IMR-90 (cell line): ENCODE measurements at regions not wholly inside any gene's neighbourhood (a gene's known extent, or its start where the extent isn't known, plus 50 kb on each side); places are given as distances from the start of the nearest gene placed in this dataset.

Source experiments
- ATAC-seq: fragments of 200-7000 bp; cut with Tn5 transposase; 2 replicates; pipeline ENCODE4 v1.9.1; 2020; ENCODE audit warnings: low read depth, mild to moderate bottlenecking, moderate library complexity
- BruUV-seq: library from RNA; stranded (reverse); fragments of 400-500 nt; replicated peaks from 2 replicates; lab custom pipeline; 2021; lab: Mats Ljungman, UMichigan
- CTCF ChIA-PET: fragments of 300-600 bp; formaldehyde crosslinking; extraction: SDS; loops from one replicate; lab custom pipeline; 2021; ENCODE audit warnings: antibody characterized with exemption; lab: Yijun Ruan, JAX
- POLR2A ChIA-PET: fragments of 300-600 bp; sonication (Branson Sonifier 250); formaldehyde crosslinking; loops from one replicate; lab custom pipeline; 2022; ENCODE audit warnings: antibody characterized with exemption; ENCODE audit not compliant: unreplicated experiment; lab: Charles Lee
- DNase-seq: peaks from one replicate; pipeline ENCODE4 v3.0.0; 2013
- H2AFZ ChIP-seq: replicated peaks from 2 replicates; pipeline ENCODE3; 2013; ENCODE audit warnings: low read length, mild to moderate bottlenecking; ENCODE audit not compliant: poor library complexity
- H2AK5ac ChIP-seq: 2 replicates; pipeline ENCODE4 v1.6.1; 2013; ENCODE audit warnings: low read depth, low read length, inconsistent platforms
- H2AK9ac ChIP-seq: replicated peaks from 2 replicates; pipeline ENCODE3; 2013; ENCODE audit warnings: mild to moderate bottlenecking, low read depth, low read length, moderate library complexity; ENCODE audit not compliant: poor library complexity
- H2BK120ac ChIP-seq: 2 replicates; pipeline ENCODE4 v1.6.1; 2013; ENCODE audit warnings: low read depth, low read length, inconsistent platforms
- H2BK15ac ChIP-seq: 3 replicates; pipeline ENCODE4 v1.6.1; 2013; ENCODE audit warnings: low read depth, low read length, inconsistent platforms
- H2BK20ac ChIP-seq: 2 replicates; pipeline ENCODE4 v1.6.1; 2013; ENCODE audit warnings: low read depth, mild to moderate bottlenecking, inconsistent platforms, low read length, moderate library complexity
- H2BK5ac ChIP-seq: 2 replicates; pipeline ENCODE4 v1.6.1; 2013; ENCODE audit warnings: mild to moderate bottlenecking, low read depth, low read length, inconsistent platforms; ENCODE audit not compliant: poor library complexity, severe bottlenecking
- H3K14ac ChIP-seq: replicated peaks from 2 replicates; pipeline ENCODE4 v1.6.1; 2013; ENCODE audit warnings: low read depth, low read length, inconsistent platforms
- H3K18ac ChIP-seq: 2 replicates; pipeline ENCODE4 v1.6.1; 2013; ENCODE audit warnings: low read depth, low read length, control low read depth
- H3K23ac ChIP-seq: 2 replicates; pipeline ENCODE4 v1.6.1; 2013; ENCODE audit warnings: low read depth, low read length, inconsistent platforms
- H3K27ac ChIP-seq: 2 replicates; pipeline ENCODE4 v1.5.1; 2013; ENCODE audit warnings: mild to moderate bottlenecking, control low read depth, low read length; ENCODE audit not compliant: insufficient read depth
- H3K27me3 ChIP-seq: 2 replicates; pipeline ENCODE4 v1.6.1; 2013; ENCODE audit warnings: low read length; ENCODE audit not compliant: control insufficient read depth, insufficient read depth
- H3K36me3 ChIP-seq: 2 replicates; pipeline ENCODE4 v1.6.1; 2013; ENCODE audit warnings: low read length, mixed read lengths; ENCODE audit not compliant: control insufficient read depth, insufficient read depth
- H3K4ac ChIP-seq: 2 replicates; pipeline ENCODE4 v1.6.1; 2013; ENCODE audit warnings: low read depth, low read length, inconsistent platforms
- H3K4me1 ChIP-seq: 2 replicates; pipeline ENCODE4 v1.6.1; 2013; ENCODE audit warnings: low read length, mixed read lengths; ENCODE audit not compliant: control insufficient read depth, insufficient read depth
- H3K4me2 ChIP-seq: 2 replicates; pipeline ENCODE4 v1.6.1; 2013; ENCODE audit warnings: low read depth, mild to moderate bottlenecking, control low read depth, low read length, moderate library complexity
- H3K4me3 ChIP-seq: 2 replicates; pipeline ENCODE4 v1.5.1; 2013; ENCODE audit warnings: low read depth, mild to moderate bottlenecking, control low read depth, low read length, moderate library complexity; ENCODE audit not compliant: insufficient read depth
- H3K56ac ChIP-seq: 2 replicates; pipeline ENCODE4 v1.6.1; 2013; ENCODE audit warnings: low read length, inconsistent platforms; ENCODE audit not compliant: insufficient read depth; ENCODE audit errors: extremely low read depth
- H3K79me1 ChIP-seq, 2 experiments: 2 replicates each; pipeline ENCODE4 v1.6.1; 2013; ENCODE audit warnings: low read length in 2 of 2, inconsistent platforms in 1 of 2, low read depth in 1 of 2
- H3K9ac ChIP-seq: 2 replicates; pipeline ENCODE4 v1.6.1; 2013; ENCODE audit warnings: low read depth, low read length, control low read depth
- H3K9me1 ChIP-seq: 2 replicates; pipeline ENCODE4 v1.6.1; 2013; ENCODE audit warnings: low read length, inconsistent platforms; ENCODE audit not compliant: insufficient read depth
- H3K9me3 ChIP-seq: 2 replicates; pipeline ENCODE4 v1.6.1; 2013; ENCODE audit warnings: low read length; ENCODE audit not compliant: control insufficient read depth, insufficient read depth
- H4K20me1 ChIP-seq: 2 replicates; pipeline ENCODE4 v1.6.1; 2013; ENCODE audit warnings: low read length, inconsistent platforms; ENCODE audit not compliant: insufficient read depth
- H4K5ac ChIP-seq: 2 replicates; pipeline ENCODE4 v1.6.1; 2013; ENCODE audit warnings: mild to moderate bottlenecking, low read depth, low read length, control low read depth
- H4K8ac ChIP-seq, 2 experiments: 2 replicates each; pipeline ENCODE4 v1.6.1; 2013; ENCODE audit warnings: low read depth in 2 of 2, low read length in 2 of 2, control low read depth in 1 of 2, inconsistent platforms in 1 of 2
- H4K91ac ChIP-seq: 2 replicates; pipeline ENCODE4 v1.6.1; 2013; ENCODE audit warnings: low read depth, low read length, inconsistent platforms; ENCODE audit not compliant: insufficient read depth
- BHLHE40 ChIP-seq: fragments of 150-350 bp; IDR thresholded peaks from 2 replicates; pipeline ENCODE4 v1.6.1; 2016; ENCODE audit warnings: mild to moderate bottlenecking, low read depth, low read length
- CEBPB ChIP-seq: IDR thresholded peaks from 2 replicates; pipeline ENCODE4 v1.6.1; 2012; ENCODE audit warnings: low read depth, low read length, improper control_type of control experiment
- CHD1 ChIP-seq: IDR thresholded peaks from 2 replicates; pipeline ENCODE4 v1.6.1; 2012; ENCODE audit warnings: low read depth, low read length, improper control_type of control experiment
- FOS ChIP-seq: fragments of 150-350 bp; IDR thresholded peaks from 2 replicates; pipeline ENCODE4 v1.6.1; 2016; ENCODE audit warnings: low read depth, low read length
- MAFK ChIP-seq: IDR thresholded peaks from 2 replicates; pipeline ENCODE4 v1.6.1; 2012; ENCODE audit warnings: low read depth, low read length, improper control_type of control experiment
- MXI1 ChIP-seq: IDR thresholded peaks from 2 replicates; pipeline ENCODE4 v1.6.1; 2012; ENCODE audit warnings: low read depth, mild to moderate bottlenecking, low read length, moderate library complexity, borderline replicate concordance
- NFE2L2 ChIP-seq: fragments of 150-350 bp; IDR thresholded peaks from 2 replicates; pipeline ENCODE4 v1.6.1; 2016; ENCODE audit warnings: low read depth, mild to moderate bottlenecking, low read length
- POLR2A ChIP-seq: IDR thresholded peaks from 2 replicates; pipeline ENCODE4 v1.6.1; 2012; ENCODE audit warnings: mild to moderate bottlenecking, low read depth, low read length
- RAD21 ChIP-seq: IDR thresholded peaks from 2 replicates; pipeline ENCODE4 v1.6.1; 2012; ENCODE audit warnings: low read length, improper control_type of control experiment
- RFX5 ChIP-seq: IDR thresholded peaks from 2 replicates; pipeline ENCODE4 v1.8.0; 2012; ENCODE audit warnings: low read depth, mild to moderate bottlenecking, low read length, moderate library complexity
- SMC3 ChIP-seq: fragments of 150-350 bp; IDR thresholded peaks from 2 replicates; pipeline ENCODE4 v1.6.1; 2016; ENCODE audit warnings: low read depth, mild to moderate bottlenecking, antibody characterized with exemption, low read length, moderate library complexity
- WGBS, 2 experiments: methylation state at CpG; one replicate each; pipeline versions ENCODE4 v1.1.5 to v1.1.7; 2013; ENCODE audit warnings: missing lambda C conversion rate in 2 of 2; ENCODE audit not compliant: insufficient read length in 1 of 2; ENCODE audit errors: extremely low coverage in 2 of 2; 5-methylcytosine and 5-hydroxymethylcytosine counted together
- dilution Hi-C: fragments of 300-500 bp; cut with HindIII; formaldehyde crosslinking; loops from one replicate; pipeline ENCODE4 v1.14.3; 2018; ENCODE audit warnings: low sequenced_read_pairs; ENCODE audit not compliant: unreplicated experiment
- in situ Hi-C: fragments of 300-500 bp; cut with MboI; formaldehyde crosslinking; loops from 3 replicates; pipeline ENCODE4 v1.14.3; 2019; ENCODE audit warnings: low sequenced_read_pairs, inconsistent platforms, mixed read lengths
- intact Hi-C: fragments of 100-400 bp; cut with micrococcal nuclease; formaldehyde crosslinking; loops from 2 replicates; pipeline ENCODE4 v1.10.0; 2022
- TF ChIP-seq, protein P1 (sequence below): conservative IDR thresholded peaks from 2 replicates; pipeline ENCODE4 v1.5.1; 2012; ENCODE audit warnings: mild to moderate bottlenecking, low read depth, low read length, improper control_type of control experiment

- no peak overlapping the region for H2BK5ac ChIP-seq
- H3K23ac ChIP-seq: no peak overlapping the region
- WGBS, 2 experiments: no CpG with 5 or more reads among the region's 28 CpGs
- in situ Hi-C loops (no loop called here), dilution Hi-C loops (no loop called here), intact Hi-C loops (loop anchor here (2.0 to 5.0 kb wide), 2 partner anchors 650 to 729 kb away; no protein-coding TSS in a partner anchor)
- H2BK120ac ChIP-seq: no peak overlapping the region
- no peak overlapping the region for H3K4me3 ChIP-seq
- H3K9ac ChIP-seq: no peak overlapping the region
- CTCF ChIA-PET: interaction anchor here (0.6 to 0.7 kb wide), 3 partner anchors 24 to 693 kb away, joined by 3 to 4 read pairs (median 3); no protein-coding TSS in a partner anchor
- H2AFZ ChIP-seq: no peak overlapping the region
- no TSS peak for BruUV-seq
- H3K18ac ChIP-seq: no peak overlapping the region
- H4K20me1 ChIP-seq: no peaks in the 10 kb centered on the region
- H3K36me3 ChIP-seq: no peaks in the 10 kb centered on the region
- H2AK5ac ChIP-seq: no peak overlapping the region
- H4K8ac ChIP-seq: no peak overlapping the region
- POLR2A ChIA-PET: no interaction called here
- no peak overlapping the region for H3K56ac ChIP-seq
- H3K9me3 ChIP-seq: peaks cover 30% of the 10 kb centered on the region
- H3K79me1 ChIP-seq: no peaks in the 10 kb centered on the region
- H3K4ac ChIP-seq: no peak overlapping the region
- no peaks in the 10 kb centered on the region for H3K27me3 ChIP-seq
- H3K4me1 ChIP-seq: no peaks in the 10 kb centered on the region
- no peak overlapping the region for H3K14ac ChIP-seq
- no peak overlapping the region for H4K91ac ChIP-seq
- no peak overlapping the region for H2BK20ac ChIP-seq
- TF ChIP-seq RAD21: peak; percentile 33; the same call in 1 of the 2 replicates
- TF ChIP-seq FOS: no peak
- TF ChIP-seq SMC3: no peak
- TF ChIP-seq CHD1: no peak
- no peak for TF ChIP-seq POLR2A
- TF ChIP-seq, protein P1, sequence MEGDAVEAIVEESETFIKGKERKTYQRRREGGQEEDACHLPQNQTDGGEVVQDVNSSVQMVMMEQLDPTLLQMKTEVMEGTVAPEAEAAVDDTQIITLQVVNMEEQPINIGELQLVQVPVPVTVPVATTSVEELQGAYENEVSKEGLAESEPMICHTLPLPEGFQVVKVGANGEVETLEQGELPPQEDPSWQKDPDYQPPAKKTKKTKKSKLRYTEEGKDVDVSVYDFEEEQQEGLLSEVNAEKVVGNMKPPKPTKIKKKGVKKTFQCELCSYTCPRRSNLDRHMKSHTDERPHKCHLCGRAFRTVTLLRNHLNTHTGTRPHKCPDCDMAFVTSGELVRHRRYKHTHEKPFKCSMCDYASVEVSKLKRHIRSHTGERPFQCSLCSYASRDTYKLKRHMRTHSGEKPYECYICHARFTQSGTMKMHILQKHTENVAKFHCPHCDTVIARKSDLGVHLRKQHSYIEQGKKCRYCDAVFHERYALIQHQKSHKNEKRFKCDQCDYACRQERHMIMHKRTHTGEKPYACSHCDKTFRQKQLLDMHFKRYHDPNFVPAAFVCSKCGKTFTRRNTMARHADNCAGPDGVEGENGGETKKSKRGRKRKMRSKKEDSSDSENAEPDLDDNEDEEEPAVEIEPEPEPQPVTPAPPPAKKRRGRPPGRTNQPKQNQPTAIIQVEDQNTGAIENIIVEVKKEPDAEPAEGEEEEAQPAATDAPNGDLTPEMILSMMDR: peak; percentile 30
- no peak for TF ChIP-seq MAFK
- TF ChIP-seq RFX5: no peak
- TF ChIP-seq BHLHE40: no peak
- TF ChIP-seq CEBPB: no peak
- TF ChIP-seq MXI1: no peak
- no peak for TF ChIP-seq NFE2L2
- no peak overlapping the region for H3K4me2 ChIP-seq
- no peak overlapping the region for H2BK15ac ChIP-seq
- peak; percentile 70 for ATAC-seq
- H3K9me1 ChIP-seq: no peaks in the 10 kb centered on the region
- no peak overlapping the region for H4K5ac ChIP-seq
- DNase-seq: no peak
- no peak overlapping the region for H2AK9ac ChIP-seq
- H3K27ac ChIP-seq: no peak overlapping the region
These were observed 401.2 kb downstream of the GALR1 start for GRCh38 chr18:77650799-77651385.
